Dedifferentiated amniotic fluid mesenchymal stem cell (primary cell): ENCODE measurements at regions not wholly inside any gene's neighbourhood (a gene's known extent, or its start where the extent isn't known, plus 50 kb on each side); places are given as distances from the start of the nearest gene placed in this dataset.
"Not testable (repeated sequence)": the region's sequence is repeated elsewhere in the genome, so short reads cannot be mapped to it uniquely, and the experiment has no call there.

Experiments
- DNase-seq: peaks from one replicate; pipeline ENCODE4 v3.0.0-alpha.2; 2016; ENCODE audit errors: extremely low spot score

DNA sequence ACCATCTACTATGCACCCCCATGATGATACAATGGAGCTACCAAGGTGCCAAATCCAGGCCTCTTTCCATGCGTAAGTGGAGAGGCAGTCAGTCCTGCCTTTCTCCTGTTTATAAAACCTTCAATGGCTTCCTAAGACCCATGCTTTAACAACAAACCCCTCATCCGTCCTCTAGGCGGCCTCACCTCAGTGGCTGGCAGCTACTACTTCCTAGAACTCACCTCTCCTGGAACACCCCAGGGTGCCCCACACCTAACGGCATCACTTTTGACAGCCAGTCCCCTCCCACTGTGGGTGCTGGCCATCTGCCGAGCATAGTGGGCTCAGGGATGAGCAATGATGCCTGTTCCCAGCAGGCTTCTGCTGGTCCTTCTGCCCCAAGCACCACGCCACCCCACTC is 80.0 kb upstream of the TAB2 start:
- DNase-seq = no peak

GRCh38 chr6:149239573-149240209 is 77.8 kb upstream of the TAB2 start:
- no peak for DNase-seq

- no peak for DNase-seq
Measured at GRCh38 chr6:149242883-149243282, 74.6 kb upstream of the TAB2 start.

DNA sequence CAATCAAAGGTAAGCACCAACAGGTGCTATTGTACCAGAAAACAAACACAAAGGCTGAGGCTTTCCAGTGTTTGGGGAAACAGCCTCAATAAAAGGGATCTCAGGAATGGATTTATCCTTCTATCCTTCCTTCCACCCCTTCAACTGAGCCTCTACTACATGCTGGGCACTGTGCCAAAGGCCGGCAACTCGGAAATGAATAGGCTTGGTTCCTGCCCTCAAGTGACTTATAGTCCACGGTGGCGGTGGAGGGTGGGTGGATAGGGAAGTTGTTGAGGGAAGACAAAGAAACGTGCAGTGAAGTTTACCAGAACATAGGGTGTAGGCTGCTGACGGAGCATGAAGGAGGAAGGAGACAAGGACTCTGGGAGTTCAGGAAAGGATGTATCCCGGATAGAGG is 73.4 kb upstream of the TAB2 start:
- no peak for DNase-seq

DNA sequence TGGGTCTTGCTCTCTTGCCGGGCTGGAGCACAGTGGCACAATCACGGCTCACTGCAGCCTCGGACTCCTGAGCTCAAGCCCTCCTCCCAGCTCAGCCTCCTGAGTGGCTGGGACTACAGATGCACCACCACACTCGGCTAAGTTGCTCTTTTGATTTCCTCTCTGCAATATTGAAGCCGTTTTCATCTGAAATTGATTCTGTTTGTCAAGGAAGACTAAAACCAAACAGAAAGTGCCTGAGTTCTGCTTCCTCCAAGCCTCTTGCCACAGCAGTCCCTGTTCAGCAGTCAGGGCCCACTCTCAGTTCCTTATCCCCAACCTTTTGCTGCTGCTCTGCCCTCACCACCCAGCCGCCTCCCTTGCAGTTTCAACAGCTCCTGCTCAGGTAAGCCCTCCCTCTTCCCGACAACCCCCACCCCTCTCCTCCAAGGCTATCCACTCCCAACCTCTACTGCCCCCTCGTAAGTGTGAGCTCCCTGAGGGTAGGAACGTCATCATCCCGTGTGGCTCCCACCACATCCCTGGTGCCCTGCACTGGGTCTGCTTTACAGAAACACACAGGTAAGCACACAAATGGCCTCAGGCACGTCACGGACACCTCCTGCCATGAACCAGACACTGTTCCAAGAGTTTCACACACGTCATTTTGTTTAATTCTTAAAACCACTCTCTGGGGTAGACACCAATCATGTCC is 70.7 kb upstream of the TAB2 start:
- no peak for DNase-seq

DNA sequence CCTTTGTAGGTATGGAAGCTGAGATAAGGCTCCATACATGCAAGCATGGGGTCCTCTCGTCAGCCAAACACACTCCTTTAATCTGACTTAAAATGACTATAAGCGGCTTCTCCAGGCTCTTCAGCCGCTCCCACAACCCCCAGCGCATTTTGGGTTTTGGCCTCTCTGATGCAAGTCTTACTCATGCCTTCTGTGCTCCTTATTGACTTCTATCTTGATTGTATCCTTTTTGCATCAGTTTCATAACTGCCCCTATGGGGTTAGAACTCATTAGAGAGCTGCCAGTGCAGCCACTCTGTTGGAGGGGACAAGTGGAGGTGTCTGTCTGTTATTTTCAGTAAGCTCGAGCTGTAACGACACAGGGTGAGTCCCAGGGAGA is 70.1 kb upstream of the TAB2 start:
- no peak for DNase-seq

GRCh38 chr6:149248263-149248662 is 69.2 kb upstream of the TAB2 start:
- DNase-seq = not testable (repeated sequence)

GRCh38 chr6:149248693-149249369 is 68.7 kb upstream of the TAB2 start:
- no peak for DNase-seq

DNA sequence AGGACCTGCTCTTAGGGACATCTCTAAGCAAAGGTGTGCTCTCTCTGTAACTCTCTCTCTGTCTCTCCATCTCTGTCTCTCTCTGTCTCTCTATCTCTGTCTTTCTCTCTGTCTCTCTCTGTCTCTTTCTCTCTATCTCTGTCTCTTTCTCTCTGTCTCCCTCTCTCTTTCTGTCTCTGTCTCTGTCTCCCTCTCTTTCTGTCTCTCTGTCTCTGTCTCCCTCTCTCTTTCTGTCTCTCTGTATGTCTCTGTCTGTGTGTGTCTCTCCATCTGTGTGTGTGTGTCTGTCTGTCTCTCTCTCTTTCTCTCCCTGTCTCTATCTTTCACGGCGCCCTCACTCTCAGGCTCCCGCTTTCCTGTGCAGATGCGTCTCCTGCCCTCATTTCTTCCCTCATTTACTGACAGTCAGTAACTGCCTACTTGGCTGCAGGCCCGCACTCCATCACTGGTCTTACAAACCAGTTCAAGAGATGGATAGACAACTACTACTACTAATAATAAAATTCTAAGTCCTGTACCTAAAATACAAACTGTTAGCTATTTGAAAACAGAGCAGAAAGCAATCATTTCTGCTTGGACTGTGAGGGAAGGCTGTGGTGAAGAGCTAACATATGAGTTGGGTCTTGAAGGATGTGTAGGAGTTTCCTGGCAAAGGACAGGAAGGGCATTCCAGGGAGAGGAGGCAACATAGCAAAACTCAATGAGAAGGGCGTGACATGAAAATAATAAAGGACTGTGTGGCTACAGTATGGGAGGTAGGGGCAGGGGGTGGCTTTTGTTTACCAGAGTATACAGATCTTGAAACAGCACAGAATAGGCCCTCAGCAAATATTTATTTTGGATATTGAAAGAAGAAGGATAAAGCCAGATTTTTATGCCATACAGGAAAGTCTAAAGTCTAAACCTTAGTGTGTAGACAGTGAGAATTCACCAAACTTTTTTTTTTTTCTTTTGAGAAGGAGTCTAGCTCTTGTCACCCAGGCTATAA is 67.8 kb upstream of the TAB2 start:
- DNase-seq = no peak

DNA sequence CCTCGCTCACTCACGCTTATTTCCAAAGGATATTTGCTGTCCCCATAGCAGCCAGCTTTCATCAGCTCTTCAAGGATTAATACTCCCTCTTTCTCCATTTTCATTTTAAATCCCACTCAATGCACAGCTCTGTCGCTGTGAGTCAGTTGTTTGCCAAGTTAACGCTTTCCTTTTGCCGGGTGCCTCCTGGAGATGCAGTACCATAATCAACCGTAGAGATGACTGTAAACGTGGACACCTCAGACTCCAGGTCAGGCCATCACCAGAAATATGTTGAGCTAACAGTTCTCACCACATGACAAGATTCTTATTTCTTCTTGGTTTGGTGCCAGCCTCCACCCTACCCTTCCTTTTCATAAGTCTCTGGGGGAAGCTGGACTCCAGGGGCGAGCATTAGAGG is 66.6 kb upstream of the TAB2 start:
- DNase-seq = no peak

- DNase-seq = no peak
Measured at GRCh38 chr6:149252622-149253021, 64.9 kb upstream of the TAB2 start.

- DNase-seq = no peak
Measured at GRCh38 chr6:149254253-149254652, 63.3 kb upstream of the TAB2 start.

- no peak for DNase-seq
Measured at GRCh38 chr6:149259753-149260152, 57.8 kb upstream of the TAB2 start.

- no peak for DNase-seq
Measured at GRCh38 chr6:149260214-149260874, 57.2 kb upstream of the TAB2 start.

DNA sequence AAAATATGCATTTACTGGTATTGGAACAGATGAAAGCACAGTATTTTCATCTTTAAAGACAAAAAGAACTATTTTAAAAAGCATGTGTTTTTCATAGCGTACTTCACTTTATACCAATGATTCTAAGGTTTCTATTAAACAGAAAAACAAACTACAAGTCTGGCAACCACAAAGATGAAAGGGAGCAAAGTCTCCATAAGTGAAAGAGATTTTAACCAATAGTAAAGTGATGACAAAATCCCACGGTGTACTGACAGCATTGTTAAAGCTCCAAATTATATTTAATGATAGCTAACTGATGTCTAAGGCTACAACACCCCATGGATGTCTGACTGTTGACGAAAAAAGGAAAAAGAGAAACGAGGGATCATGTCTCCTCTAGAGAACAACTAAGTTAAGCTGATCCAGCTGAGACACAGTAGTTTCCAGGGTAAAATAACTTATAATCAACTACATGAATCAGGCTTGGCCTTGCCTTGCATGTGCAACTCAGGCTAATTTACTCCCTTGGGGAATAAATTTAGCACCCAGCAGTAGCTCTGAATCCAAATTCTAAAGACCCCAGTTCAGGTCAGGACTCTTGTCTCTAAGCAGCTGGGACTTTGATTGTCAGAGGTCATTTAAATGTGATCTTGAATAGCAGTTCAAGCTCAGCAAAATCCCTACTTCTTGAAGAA is 56.0 kb upstream of the TAB2 start:
- DNase-seq = no peak

DNA sequence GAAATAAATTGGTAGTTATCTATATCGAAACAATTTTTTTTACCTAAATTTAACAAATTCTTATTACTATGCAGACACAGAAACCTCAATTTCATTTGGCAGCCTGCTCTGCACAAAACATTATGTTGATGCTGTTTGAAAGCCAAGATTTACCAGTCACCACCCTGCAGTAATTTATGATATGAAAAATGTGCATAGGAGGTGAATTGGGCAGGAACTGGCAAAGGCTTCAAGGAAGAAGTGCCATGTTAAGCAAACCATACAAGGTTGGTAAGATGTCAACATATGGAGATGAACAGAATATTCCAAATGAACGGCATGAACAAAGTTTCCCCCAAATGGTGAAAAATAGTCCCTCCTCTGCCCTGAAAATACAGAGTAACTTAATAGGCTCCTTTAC is 54.2 kb upstream of the TAB2 start:
- DNase-seq = no peak

GRCh38 chr6:149264629-149265028 is 52.9 kb upstream of the TAB2 start:
- DNase-seq = no peak

- no peak for DNase-seq
Measured at GRCh38 chr6:149265945-149266344, 51.6 kb upstream of the TAB2 start.

DNA sequence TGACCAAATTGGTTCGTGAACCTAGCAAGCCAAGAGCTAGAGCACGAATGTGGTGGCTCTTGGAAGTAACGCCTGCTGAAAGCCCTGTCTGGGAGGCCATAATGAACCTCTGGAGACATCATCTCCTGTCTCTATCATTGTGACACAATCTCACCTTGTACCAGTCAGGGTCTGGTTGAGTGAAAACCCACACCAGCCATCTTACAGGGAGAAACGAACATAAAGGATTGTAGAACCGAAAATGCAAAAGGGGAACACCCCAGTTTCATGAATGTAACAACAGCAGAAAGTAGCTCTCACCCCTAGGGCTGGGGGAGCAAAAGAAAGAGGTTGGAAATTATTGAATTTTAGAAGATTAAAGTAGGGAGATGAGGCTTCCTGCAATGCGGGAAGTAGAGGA is 50.9 kb upstream of the TAB2 start:
- no peak for DNase-seq

GRCh38 chr6:149267072-149267471 is 50.4 kb upstream of the TAB2 start:
- DNase-seq = no peak

DNA sequence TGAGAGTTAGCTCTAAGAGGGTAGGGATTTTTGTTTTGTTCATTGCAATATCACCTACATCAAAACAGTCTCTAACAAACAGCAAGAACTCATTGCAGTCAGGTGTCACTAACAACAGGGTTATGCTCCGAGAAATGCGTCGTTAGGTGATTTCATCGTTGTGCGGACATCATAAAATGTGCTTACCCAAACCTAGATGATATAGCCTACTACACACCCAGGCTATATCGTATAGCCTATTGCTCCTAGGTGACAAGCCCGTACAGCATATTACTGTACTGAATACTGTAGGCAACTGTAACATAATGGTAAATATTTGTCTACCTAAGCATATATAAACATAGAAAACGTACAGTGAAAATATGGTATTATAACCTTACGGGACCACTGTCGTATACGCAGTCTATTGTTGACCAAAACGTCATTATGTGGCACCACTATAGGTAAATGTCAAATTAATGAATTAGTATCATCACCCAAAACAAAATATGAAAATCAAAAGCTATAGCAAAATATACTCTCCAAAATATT is 49.9 kb upstream of the TAB2 start:
- no peak for DNase-seq
